ENCODE measurements at regions not wholly inside any gene's neighbourhood (a gene's known extent, or its start where the extent isn't known, plus 50 kb on each side); places are given as distances from the start of the nearest gene placed in this dataset.
"Not testable (repeated sequence)": the region's sequence is repeated elsewhere in the genome, so short reads cannot be mapped to it uniquely, and the experiment has no call there.

GRCh38 chr1:48082271-48082962 is 85.2 kb upstream of the TRABD2B start:
- DNase-seq: no peak

GRCh38 chr1:48080331-48081255 is 83.4 kb upstream of the TRABD2B start:
- no peak for DNase-seq

DNA sequence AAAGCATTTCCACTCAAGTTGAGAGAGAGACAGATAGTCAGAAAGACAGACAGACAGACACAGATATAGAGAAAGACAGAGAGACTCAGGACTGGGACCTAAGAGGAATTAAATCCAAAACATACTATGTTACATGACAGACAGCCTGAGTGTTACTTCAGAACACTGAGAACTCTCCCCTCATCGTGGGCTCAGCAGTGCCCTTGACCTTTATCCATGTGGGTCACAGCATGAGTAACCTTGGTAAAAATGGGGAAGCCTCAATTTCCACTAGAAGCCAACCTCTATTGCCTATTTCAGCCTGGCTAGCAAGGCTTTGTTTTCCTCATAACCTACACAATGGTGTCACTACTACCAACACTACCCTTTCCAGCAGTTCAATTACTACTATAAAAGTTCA is 81.9 kb upstream of the TRABD2B start:
- DNase-seq: no peak

GRCh38 chr1:48077795-48078222 is 80.6 kb upstream of the TRABD2B start:
- DNase-seq: no peak

GRCh38 chr1:48076017-48076416 is 78.8 kb upstream of the TRABD2B start:
- no peak for DNase-seq

DNA sequence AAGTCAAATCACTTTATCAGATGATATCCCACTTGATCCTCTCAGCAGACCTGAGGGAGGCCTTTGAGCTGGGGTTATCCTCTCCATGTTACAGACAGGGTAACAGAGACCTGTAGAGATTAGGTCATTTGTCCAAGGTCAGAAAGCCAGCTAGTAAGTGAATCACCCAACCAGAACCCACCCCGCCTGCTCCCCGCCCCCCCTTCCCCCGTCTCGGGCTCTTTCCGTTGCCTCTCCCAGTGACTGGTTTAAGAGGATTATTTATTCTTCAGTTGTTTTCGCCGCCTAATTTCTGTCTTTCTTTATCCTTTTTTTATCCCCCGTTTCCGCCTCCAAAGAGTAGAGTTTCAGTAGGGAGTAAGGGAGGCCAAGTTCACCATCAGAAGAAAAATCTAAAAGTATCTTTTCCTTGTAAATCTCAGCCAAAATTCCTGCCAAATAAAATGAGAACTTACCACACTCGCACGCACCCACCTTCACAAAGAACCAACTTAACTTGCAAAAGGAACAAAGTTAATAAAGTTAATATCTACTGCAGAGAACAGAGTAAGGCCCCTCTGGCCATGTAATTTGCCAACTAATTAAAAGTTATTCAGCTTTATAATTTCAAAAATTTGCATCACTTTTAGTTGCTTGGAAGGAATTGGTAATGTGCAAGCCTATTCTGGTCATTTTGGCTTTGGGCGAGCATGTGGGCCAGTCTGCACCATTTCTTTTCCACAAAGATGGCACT is 76.8 kb upstream of the TRABD2B start:
- no peak for DNase-seq

DNA sequence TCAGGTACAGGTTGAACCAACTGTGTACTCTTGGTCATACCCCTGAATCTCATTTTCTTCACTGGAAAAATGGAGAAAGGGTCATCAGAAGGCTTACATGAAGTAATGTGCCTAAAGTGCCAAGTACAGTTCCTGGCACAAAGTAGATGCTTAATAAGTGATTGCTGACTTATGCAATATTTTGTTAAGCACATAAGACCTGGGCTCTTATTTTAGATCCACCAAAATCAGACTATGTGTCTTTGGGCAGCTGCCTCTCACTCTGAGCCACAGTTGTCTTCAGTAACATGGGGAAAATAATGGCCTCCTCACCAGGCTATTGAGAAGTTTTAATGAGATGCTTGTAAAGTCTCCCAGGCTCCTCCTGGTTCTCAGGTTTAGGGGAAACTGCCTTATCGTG is 74.3 kb upstream of the TRABD2B start:
- DNase-seq: no peak

GRCh38 chr1:48070396-48070750 is 73.2 kb upstream of the TRABD2B start:
- no peak for DNase-seq

- no peak for DNase-seq
These were observed 72.6 kb upstream of the TRABD2B start for GRCh38 chr1:48069662-48070395.

DNA sequence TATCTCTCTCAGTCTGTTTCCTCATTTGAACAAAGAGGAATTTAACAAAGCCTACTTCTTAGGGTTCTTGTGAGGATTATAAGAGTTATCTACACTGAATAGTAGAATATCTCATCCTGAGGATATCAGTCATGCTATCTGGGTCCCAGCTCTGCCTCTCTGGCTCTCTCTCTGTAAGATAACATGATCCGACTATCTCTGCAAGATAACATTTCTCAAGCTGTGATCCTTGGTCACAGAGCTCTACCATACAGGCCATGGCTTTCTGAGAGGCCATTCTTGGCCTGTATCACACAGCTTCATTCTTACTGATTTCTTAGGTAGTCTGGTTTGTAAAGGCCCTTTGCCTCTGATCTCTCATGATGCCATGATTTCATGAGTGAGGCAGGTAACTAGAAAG is 71.0 kb upstream of the TRABD2B start:
- no peak for DNase-seq

GRCh38 chr1:48066936-48067335 is 69.8 kb upstream of the TRABD2B start:
- no peak for DNase-seq

DNA sequence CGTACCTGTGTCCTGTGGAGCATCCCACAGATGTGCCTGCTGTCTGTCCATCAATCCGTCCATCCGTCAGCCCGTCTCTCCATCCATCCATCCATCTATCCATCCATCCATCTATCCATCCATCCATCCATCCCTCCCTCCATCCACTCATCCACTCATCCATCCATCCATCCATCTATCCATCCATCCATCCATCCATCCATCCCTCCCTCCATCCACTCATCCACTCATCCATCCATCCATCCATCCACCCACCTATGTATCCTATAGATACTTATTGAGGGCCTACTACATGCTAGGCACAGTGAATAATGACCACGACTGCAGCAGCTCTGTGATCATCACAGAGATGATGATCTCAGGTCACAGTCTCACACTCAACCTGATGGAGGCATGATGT is 67.5 kb upstream of the TRABD2B start:
- not testable (repeated sequence) for DNase-seq

DNA sequence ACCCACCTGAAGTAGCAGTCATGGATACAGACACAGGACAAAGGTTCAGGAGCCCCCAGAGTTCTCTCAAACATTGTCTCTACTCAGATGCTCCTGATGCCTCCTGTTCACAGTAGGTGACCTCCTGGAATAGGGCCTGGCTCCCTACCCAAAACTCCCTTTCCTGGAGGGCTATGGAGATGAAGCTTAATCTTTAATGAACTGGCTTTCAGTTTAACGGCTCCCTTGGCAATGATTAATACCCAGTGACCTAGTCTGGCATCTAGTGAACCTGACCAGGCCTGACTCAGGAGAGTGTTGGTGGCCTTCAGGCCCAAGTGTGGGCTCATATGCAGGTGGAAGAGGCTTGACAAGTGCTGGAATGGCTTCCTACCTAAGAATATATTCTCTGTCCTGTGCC is 65.2 kb upstream of the TRABD2B start:
- no peak for DNase-seq

GRCh38 chr1:48061162-48062136 is 64.3 kb upstream of the TRABD2B start:
- peak; percentile 82 for DNase-seq

GRCh38 chr1:48059289-48059688 is 62.1 kb upstream of the TRABD2B start:
- no peak for DNase-seq

- DNase-seq: no peak
These were observed 61.2 kb upstream of the TRABD2B start for GRCh38 chr1:48058135-48059025.

- DNase-seq: no peak
These were observed 60.1 kb upstream of the TRABD2B start for GRCh38 chr1:48057249-48057648.

- no peak for DNase-seq
These were observed 58.9 kb upstream of the TRABD2B start for GRCh38 chr1:48055876-48056764.

DNA sequence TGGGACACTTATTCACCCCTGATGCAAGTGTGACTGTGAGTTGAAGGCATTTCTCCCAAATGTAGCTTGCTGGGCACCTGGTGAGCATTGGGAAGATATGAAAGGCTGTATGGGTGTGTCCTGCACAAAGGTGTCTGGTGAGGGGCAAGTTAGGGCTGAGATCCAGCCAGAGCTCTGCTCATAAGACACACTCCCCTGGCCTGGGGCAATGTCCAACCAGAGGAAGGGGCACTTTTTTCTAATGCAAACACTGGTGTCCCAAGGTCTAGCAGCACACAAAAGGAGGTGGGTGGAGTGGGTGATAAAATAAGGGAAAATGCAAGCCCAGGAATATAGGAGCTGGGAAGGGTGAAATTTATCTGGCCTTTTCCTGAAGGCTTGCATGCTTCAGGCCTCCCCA is 57.0 kb upstream of the TRABD2B start:
- no peak for DNase-seq

DNA sequence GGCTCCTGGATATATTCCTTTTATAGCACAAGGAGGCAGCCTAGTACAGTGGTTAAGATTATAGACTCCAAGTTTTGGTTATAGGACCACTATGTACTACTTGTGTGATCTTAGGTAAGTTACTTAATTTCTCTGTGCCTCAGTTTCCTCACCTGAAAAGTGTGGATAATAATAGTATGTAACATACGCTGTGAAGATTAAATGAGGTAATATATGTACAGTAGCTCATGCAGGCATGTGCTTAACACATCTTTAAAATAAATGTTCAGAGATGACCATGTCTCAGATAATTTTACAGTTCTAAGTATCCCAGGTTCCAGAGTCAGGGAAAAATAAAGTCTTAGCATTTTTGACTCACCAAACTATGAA is 55.7 kb upstream of the TRABD2B start:
- DNase-seq: no peak
